IPS-18c (cell line): ENCODE measurements at regions not wholly inside any gene's neighbourhood (a gene's known extent, or its start where the extent isn't known, plus 50 kb on each side); places are given as distances from the start of the nearest gene placed in this dataset.

Experiments used
- H3K4me3 ChIP-seq: 2 replicates; pipeline ENCODE4 v1.7.0; 2013; ENCODE audit warnings: low read depth, mild to moderate bottlenecking, low read length, moderate library complexity; ENCODE audit not compliant: insufficient read depth
- H3K9me3 ChIP-seq: one replicate; pipeline ENCODE4 v1.6.1; 2013; ENCODE audit warnings: mild to moderate bottlenecking, low read length, moderate library complexity; ENCODE audit not compliant: control insufficient read depth, insufficient read depth

- no peak overlapping the region for H3K4me3 ChIP-seq
- no peaks in the 10 kb centered on the region for H3K9me3 ChIP-seq
Observed at GRCh38 chr2:134129900-134130537, 123.9 kb upstream of the MGAT5 start.

DNA sequence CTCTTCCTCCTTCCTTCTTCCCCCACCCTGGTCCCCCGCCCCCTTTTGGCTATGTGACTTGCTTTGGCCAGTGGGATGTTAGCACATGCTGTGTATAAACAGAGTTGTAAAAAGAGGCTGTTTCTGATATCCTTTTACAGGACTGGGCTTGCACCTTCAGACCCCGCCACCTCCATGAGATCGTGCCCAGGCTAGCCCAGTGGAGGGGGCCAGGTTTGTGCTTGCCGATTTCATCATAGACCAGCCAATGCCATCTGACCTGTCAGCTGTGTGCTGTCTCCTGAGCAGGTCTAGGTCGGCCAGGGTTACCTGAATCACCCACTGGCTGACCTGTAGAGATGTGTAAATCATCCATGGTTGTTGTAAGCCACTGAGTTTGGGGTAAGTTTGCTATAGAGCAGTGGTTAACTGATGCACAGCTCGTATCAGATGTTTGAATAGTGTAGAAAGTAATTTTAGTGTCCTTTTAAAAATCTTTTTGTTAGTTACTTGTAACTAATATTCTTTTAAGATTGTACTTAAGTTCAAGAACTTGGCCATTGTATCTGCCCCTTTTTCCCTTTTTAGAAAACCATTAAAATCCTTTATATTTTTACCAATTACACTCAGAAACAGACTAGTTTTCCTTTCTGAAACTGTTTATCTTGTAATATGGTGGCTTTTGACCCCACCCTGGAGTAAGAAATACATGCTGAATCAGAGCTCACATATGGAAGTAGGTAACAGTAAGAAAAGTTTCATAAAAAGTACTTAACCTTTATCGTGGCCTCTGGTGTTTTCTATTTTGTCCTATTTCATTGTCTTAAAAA, 122.0 kb upstream of the MGAT5 start:
- no peak overlapping the region for H3K4me3 ChIP-seq
- H3K9me3 ChIP-seq, result no peaks in the 10 kb centered on the region

DNA sequence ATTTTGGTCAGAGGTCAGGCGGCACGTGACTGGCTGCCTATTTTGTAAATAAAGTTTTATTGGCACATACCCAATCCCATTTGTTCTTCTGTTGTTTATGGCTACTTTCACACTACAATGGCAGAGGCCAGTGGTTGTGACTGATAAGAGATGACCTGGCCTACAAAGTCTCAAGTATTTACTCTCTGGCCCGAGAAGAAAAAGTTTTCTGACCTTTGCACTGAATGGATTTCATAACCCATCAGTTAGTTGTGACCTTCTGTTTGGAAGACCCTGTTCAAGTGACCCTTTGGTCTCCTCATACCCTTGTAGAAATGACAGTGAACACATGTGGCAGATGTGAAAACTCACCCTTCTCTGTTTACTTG, 121.4 kb upstream of the MGAT5 start:
- no peak overlapping the region for H3K4me3 ChIP-seq
- no peaks in the 10 kb centered on the region for H3K9me3 ChIP-seq

DNA sequence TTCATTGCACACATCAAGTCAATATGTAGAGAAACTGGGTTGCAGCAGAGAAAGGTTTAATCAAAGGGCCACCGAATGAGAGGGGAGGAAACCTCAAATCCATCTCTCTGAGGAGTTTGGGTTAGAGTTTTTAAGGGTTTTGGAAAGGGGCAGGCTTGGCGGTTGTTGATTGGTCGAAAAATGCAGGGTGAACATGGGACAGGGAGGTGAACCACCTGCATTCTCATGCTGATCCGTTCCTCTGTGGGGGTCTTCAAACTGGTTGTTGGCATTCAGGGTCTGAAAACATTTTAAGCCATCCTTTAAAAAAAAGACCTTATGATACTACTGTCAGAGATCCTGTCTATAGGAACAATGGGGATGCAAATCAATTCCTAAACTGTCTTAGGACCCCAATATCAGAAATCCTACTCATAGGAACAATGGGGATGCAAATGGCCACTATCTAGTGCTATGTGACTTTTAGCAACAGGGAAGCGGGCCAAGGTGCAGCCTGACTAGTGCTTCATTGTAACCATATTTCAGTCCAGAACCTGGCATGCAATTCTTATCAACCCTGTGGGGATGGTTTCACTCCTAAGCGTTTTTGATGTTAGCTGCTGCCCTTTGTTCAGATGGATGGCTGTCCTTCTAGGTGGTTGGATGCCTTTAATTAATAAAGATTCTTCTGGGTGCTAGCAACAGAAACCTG, 120.1 kb upstream of the MGAT5 start:
- H3K9me3 ChIP-seq, result no peaks in the 10 kb centered on the region
- no peak overlapping the region; the same call in 1 of the 2 replicates for H3K4me3 ChIP-seq

GRCh38 chr2:134134313-134134706, 119.6 kb upstream of the MGAT5 start:
- no peak overlapping the region; the same call in 1 of the 2 replicates for H3K4me3 ChIP-seq
- H3K9me3 ChIP-seq, result no peaks in the 10 kb centered on the region

DNA sequence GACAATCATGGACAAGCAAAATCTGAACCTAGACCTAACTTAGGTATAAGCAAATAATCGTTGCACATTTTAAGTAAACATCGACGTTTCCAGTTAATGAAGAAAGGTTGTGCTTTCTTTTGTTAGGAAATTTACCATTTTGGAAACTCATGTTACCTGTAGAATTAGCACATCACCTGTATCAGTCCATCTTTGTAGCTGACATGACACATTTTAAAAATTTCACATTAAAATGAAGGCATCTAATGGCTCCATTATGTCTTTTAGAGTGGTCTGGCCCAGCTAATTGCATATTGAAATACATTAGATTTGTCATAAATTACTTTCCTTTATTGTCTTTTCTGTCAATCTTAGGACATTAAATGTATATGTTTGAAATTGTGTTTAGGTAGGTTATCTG, 119.0 kb upstream of the MGAT5 start:
- Histone ChIP-seq H3K4me3 (no peak overlapping the region), H3K9me3 (no peaks in the 10 kb centered on the region)

GRCh38 chr2:134135793-134136192, 118.1 kb upstream of the MGAT5 start:
- no peaks in the 10 kb centered on the region for H3K9me3 ChIP-seq
- no peak overlapping the region for H3K4me3 ChIP-seq

DNA sequence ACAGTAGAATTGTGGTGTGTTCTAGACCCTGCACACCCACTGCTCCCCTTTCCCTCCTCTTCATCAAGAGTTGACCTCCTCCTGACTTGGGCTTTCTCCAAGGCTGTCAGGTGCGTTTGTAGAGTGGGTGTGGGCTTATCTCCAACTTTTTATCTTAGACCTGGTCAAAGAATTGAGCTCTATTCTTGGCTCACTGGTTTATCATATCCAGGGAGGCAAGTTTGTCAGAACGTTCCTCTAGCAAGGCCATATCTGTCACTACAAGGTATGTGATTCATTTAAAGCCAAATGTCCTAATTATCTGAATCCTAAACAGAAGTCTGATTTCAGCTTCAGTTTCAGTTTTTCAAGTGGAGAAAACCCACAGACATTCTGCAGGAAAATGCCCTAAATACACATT, 117.1 kb upstream of the MGAT5 start:
- H3K4me3 ChIP-seq, result no peak overlapping the region
- no peaks in the 10 kb centered on the region for H3K9me3 ChIP-seq

- Histone ChIP-seq H3K4me3 (no peak overlapping the region), H3K9me3 (no peaks in the 10 kb centered on the region)
Observed at GRCh38 chr2:134137182-134137611, 116.7 kb upstream of the MGAT5 start.

DNA sequence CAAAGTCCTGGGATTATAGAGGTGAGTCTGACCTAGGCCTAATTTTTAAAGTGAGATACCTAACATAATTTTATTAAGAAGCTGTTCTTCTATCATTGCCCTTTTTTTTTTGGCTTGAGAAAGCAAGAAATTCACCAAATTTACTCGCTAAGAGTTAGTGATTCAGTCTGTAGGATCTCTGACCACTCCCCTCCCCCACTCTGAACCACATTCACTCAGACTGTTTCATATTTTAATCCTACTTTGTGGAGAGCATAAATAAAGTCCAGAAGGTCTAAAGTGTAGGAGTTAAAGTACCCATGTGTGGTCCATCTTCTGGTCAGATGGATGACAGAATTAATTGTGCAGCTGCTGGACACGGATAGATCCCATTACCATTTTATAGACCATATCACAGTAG, 115.8 kb upstream of the MGAT5 start:
- Histone ChIP-seq H3K4me3 (no peak overlapping the region), H3K9me3 (no peaks in the 10 kb centered on the region)

- Histone ChIP-seq H3K9me3 (no peaks in the 10 kb centered on the region), H3K4me3 (no peak overlapping the region)
Observed at GRCh38 chr2:134139611-134140010, 114.3 kb upstream of the MGAT5 start.

DNA sequence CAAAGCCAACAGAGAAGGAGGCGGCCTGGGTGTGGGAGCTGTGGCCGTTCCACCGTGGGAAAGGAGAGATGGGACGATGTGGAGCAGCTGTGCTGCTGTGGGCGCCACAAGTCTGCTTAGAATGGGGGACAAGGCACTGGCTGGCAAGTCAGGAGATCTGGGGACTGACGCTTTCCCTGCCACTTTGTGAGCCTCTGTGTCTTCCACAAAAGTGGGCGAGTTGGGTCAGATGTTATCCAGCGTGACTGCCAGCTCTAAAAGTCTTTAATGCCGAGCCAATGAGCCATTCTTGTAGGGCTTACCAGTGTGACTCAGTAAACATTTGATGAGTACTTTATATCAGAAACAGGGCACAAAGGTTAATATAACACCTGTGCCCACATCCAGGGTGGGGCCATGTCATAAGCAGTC, 113.6 kb upstream of the MGAT5 start:
- Histone ChIP-seq H3K4me3 (no peak overlapping the region), H3K9me3 (no peaks in the 10 kb centered on the region)

GRCh38 chr2:134141598-134142340, 112.1 kb upstream of the MGAT5 start:
- H3K9me3 ChIP-seq, result no peaks in the 10 kb centered on the region

DNA sequence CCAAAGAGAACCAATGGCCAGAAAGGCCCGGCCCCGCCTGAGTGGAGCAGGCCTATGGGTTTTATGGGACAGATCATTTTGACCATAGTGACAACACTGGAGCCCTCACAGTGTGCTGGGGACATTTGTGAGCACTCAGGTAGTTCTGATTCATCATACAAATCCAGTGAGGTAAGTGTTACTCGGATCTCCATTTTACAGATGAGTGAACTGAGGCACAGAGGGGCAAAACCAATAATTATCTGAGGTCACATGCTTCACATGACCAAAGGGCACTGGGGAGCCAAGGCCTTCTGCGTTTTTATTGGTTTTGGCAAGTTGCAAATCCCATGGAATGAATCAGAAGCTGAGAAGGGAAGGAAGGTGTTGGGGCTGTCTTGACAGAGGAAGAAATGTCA, 111.5 kb upstream of the MGAT5 start:
- H3K4me3 ChIP-seq, result no peak overlapping the region
- H3K9me3 ChIP-seq, result no peaks in the 10 kb centered on the region

More at GRCh38 chr2:134141598-134142340, 112.1 kb upstream of the MGAT5 start:
- H3K4me3 ChIP-seq, result no peak overlapping the region

GRCh38 chr2:134142903-134143302, 111.0 kb upstream of the MGAT5 start:
- Histone ChIP-seq H3K9me3 (no peaks in the 10 kb centered on the region), H3K4me3 (no peak overlapping the region)

DNA sequence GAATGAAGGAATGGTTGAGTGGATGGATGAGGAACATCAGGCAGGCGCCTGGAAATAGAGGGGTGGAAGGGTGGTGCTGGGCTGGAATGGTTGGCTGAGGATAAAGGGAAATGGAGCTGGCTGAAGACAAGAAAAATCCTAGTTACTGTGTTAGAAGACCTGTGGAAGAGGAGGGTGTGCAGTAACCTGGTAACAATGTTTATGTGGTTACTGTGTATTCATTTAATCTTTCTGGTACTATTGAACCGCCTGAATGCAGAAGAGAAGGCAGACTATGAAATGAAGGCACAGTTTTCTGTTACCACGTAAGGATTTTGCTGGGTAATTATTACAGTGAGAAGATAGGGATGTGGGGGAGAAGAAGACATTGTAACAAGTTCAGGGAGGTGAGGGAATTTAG, 110.3 kb upstream of the MGAT5 start:
- H3K4me3 ChIP-seq, result no peak overlapping the region

DNA sequence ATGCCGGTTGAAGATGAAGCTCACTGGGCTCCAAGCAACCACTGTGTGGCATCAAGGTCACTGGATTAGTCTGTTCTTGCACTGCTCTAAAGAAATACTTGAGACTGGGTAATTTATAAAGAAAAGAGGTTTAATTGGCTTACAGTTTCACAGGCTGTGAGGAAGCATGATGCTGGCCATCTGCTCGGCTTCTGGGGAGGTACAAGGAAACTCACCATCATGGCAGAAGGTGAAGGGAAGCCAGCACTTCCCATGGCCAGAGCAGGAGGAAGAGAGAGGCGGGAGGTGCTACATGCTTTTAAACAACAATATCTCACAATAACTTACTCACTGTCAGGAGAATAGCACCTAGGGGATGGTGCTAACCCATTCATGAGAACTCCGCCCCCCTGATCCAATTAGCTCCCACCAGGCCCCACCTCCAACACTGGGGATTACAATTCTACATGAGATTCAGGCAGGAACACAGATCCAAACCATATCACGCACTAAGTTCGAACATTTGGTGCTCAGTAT, 109.7 kb upstream of the MGAT5 start:
- no peak overlapping the region for H3K4me3 ChIP-seq
- no peaks in the 10 kb centered on the region for H3K9me3 ChIP-seq

More for the DNA sequence above, 110.3 kb upstream of the MGAT5 start:
- no peaks in the 10 kb centered on the region for H3K9me3 ChIP-seq
